Tibial nerve (tissue), 4 donors: ENCODE measurements at regions not wholly inside any gene's neighbourhood (a gene's known extent, or its start where the extent isn't known, plus 50 kb on each side); places are given as distances from the start of the nearest gene placed in this dataset.

Experiments
- DNase-seq, 2 donors: peaks; one replicate each; pipeline ENCODE4 v3.0.0-alpha.2; 2019; ENCODE audit warnings: low spot score in 2 of 2
- H3K27ac ChIP-seq, 4 donors: fragments of 200-600 bp; sonication (generic) in 3 of 4; one replicate each; pipeline ENCODE4 v1.5.1; 2017 to 2019; ENCODE audit warnings: mild to moderate bottlenecking in 1 of 4
- H3K27me3 ChIP-seq, 2 donors: fragments of 200-600 bp; sonication (generic) in 1 of 2; one replicate each; pipeline versions ENCODE4 v1.5.1 to v1.6.0; 2017 to 2019
- H3K36me3 ChIP-seq, 3 donors: fragments of 200-600 bp; sonication (generic); one replicate each; pipeline ENCODE4 v1.5.1; 2018 to 2019
- H3K4me1 ChIP-seq, 4 donors: fragments of 200-600 bp; sonication (generic) in 3 of 4; one replicate each; pipeline ENCODE4 v1.5.1; 2017 to 2019
- H3K4me3 ChIP-seq, 4 donors: fragments of 200-600 bp; sonication (generic) in 3 of 4; one replicate each; pipeline ENCODE4 v1.5.1; 2017 to 2019; ENCODE audit warnings: mild to moderate bottlenecking in 1 of 4, moderate library complexity in 1 of 4
- H3K9me3 ChIP-seq, 4 donors: fragments of 200-600 bp; sonication (generic) in 3 of 4; one replicate each; pipeline ENCODE4 v1.5.1; 2017 to 2019
- CTCF ChIP-seq, 5 experiments: fragments of 200-600 bp in 3 of 5; fragments of 450-650 bp in 2 of 5; sonication (generic) in 3 of 5; IDR thresholded peaks; one replicate each; pipeline ENCODE4 v1.5.1; 2016 to 2019; ENCODE audit warnings: antibody characterized with exemption in 5 of 5, mild to moderate bottlenecking in 3 of 5, moderate library complexity in 2 of 5
- EP300 ChIP-seq, 2 donors: sonication (generic); formaldehyde crosslinking; IDR thresholded peaks; one replicate each; pipeline ENCODE4 v1.6.1; 2017; ENCODE audit warnings: antibody characterized with exemption in 2 of 2, mild to moderate bottlenecking in 1 of 2
- POLR2A ChIP-seq, 2 donors: fragments of 450-650 bp; IDR thresholded peaks; one replicate each; pipeline ENCODE4 v1.6.1; 2017; ENCODE audit warnings: antibody characterized with exemption in 2 of 2, mild to moderate bottlenecking in 2 of 2, moderate library complexity in 2 of 2
- WGBS, 2 donors: methylation state at CpG; one replicate each; pipeline ENCODE4 v1.1.5; 2018; 5-methylcytosine and 5-hydroxymethylcytosine counted together

GRCh38 chr10:4063717-4064116 is 278.7 kb upstream of the KLF6 start:
- WGBS, 2 donors, result 93 to 94% methylated on average over 3 of the region's 3 CpGs
- H3K27ac ChIP-seq, result no peak overlapping the region
- H3K36me3 ChIP-seq, result no peaks in the 10 kb centered on the region
- no peaks in the 10 kb centered on the region for H3K9me3 ChIP-seq
- no peak overlapping the region for H3K4me3 ChIP-seq
- TF ChIP-seq CTCF (IDR thresholded peaks at IDR 0.05) (no peak), POLR2A (IDR thresholded peaks at IDR 0.05) (no peak), EP300 (IDR thresholded peaks at IDR 0.05) (no peak)
- no peak for DNase-seq
- peaks cover 0 to 21% (median 11%) of the 10 kb centered on the region in 4 donors for H3K4me1 ChIP-seq
- H3K27me3 ChIP-seq, result no peaks in the 10 kb centered on the region

GRCh38 chr10:4062751-4063150 is 277.7 kb upstream of the KLF6 start:
- 92 to 94% methylated on average over 4 to 6 of the region's 6 CpGs for WGBS, 2 donors
- TF ChIP-seq POLR2A (IDR thresholded peaks at IDR 0.05) (no peak), CTCF (IDR thresholded peaks at IDR 0.05) (no peak), EP300 (IDR thresholded peaks at IDR 0.05) (no peak)
- H3K4me3 ChIP-seq, result no peak overlapping the region
- H3K27ac ChIP-seq, result peak overlapping the region in 2 of 4 donors; percentile 53 to 76
- no peak for DNase-seq
- no peaks in the 10 kb centered on the region for H3K9me3 ChIP-seq
- no peaks in the 10 kb centered on the region for H3K27me3 ChIP-seq
- peaks cover 0 to 29% (median 9%) of the 10 kb centered on the region in 4 donors for H3K4me1 ChIP-seq
- no peaks in the 10 kb centered on the region for H3K36me3 ChIP-seq

GRCh38 chr10:4062072-4062471 is 277.1 kb upstream of the KLF6 start:
- Histone ChIP-seq H3K4me1 (peaks cover 0 to 29% (median 8%) of the 10 kb centered on the region in 4 donors), H3K27ac (peak overlapping the region in 3 of 4 donors; percentile 11 to 76 (median 53))
- WGBS, 2 donors, result 37 to 62% methylated on average over 2 of the region's 2 CpGs

GRCh38 chr10:4061441-4061951 is 276.5 kb upstream of the KLF6 start:
- Histone ChIP-seq H3K36me3 (no peaks in the 10 kb centered on the region), H3K27ac (peak overlapping the region in 3 of 4 donors; percentile 11 to 76 (median 53)), H3K4me1 (peaks cover 0 to 29% (median 8%) of the 10 kb centered on the region in 4 donors), H3K27me3 (no peaks in the 10 kb centered on the region), H3K4me3 (no peak overlapping the region), H3K9me3 (no peaks in the 10 kb centered on the region)
- DNase-seq, result peak; percentile 44 to 62
- WGBS, 2 donors, result 59 to 62% methylated on average over 7 of the region's 7 CpGs
- TF ChIP-seq POLR2A (IDR thresholded peaks at IDR 0.05) (no peak), EP300 (IDR thresholded peaks at IDR 0.05) (no peak), CTCF (IDR thresholded peaks at IDR 0.05) (no peak)

More at GRCh38 chr10:4062072-4062471, 277.1 kb upstream of the KLF6 start:
- no peak overlapping the region for H3K4me3 ChIP-seq
- H3K9me3 ChIP-seq, result no peaks in the 10 kb centered on the region
- TF ChIP-seq EP300 (IDR thresholded peaks at IDR 0.05) (no peak), CTCF (IDR thresholded peaks at IDR 0.05) (no peak), POLR2A (IDR thresholded peaks at IDR 0.05) (no peak)
- no peaks in the 10 kb centered on the region for H3K27me3 ChIP-seq
- no peak for DNase-seq
- no peaks in the 10 kb centered on the region for H3K36me3 ChIP-seq

GRCh38 chr10:4059471-4060138 is 274.6 kb upstream of the KLF6 start:
- Histone ChIP-seq H3K4me3 (no peak overlapping the region), H3K27me3 (no peaks in the 10 kb centered on the region), H3K27ac (no peak overlapping the region), H3K36me3 (no peaks in the 10 kb centered on the region), H3K4me1 (peaks cover 0 to 29% (median 8%) of the 10 kb centered on the region in 4 donors), H3K9me3 (no peaks in the 10 kb centered on the region)
- TF ChIP-seq CTCF (IDR thresholded peaks at IDR 0.05) (no peak), EP300 (IDR thresholded peaks at IDR 0.05) (no peak), POLR2A (IDR thresholded peaks at IDR 0.05) (no peak)
- no peak for DNase-seq
- WGBS, 2 donors, result 78 to 82% methylated on average over 11 of the region's 11 CpGs
